Skin epidermis (tissue), 12 donors: ENCODE measurements at regions not wholly inside any gene's neighbourhood (a gene's known extent, or its start where the extent isn't known, plus 50 kb on each side); places are given as distances from the start of the nearest gene placed in this dataset.
"Not testable (repeated sequence)": the region's sequence is repeated elsewhere in the genome, so short reads cannot be mapped to it uniquely, and the experiment has no call there.

Source experiments
- H3K27ac ChIP-seq, 21 experiments: fragments of 200-600 bp; sonication (generic) in 11 of 21; one replicate each; pipeline ENCODE4 v1.5.0; 2020; ENCODE audit warnings: mild to moderate bottlenecking in 3 of 21, inconsistent platforms in 2 of 21, moderate library complexity in 2 of 21
- H3K4me3 ChIP-seq, 7 experiments: fragments of 200-600 bp; sonication (generic) in 2 of 7; one replicate each; pipeline ENCODE4 v1.5.0; 2020; ENCODE audit warnings: inconsistent platforms in 2 of 7, mild to moderate bottlenecking in 2 of 7, moderate library complexity in 1 of 7

DNA sequence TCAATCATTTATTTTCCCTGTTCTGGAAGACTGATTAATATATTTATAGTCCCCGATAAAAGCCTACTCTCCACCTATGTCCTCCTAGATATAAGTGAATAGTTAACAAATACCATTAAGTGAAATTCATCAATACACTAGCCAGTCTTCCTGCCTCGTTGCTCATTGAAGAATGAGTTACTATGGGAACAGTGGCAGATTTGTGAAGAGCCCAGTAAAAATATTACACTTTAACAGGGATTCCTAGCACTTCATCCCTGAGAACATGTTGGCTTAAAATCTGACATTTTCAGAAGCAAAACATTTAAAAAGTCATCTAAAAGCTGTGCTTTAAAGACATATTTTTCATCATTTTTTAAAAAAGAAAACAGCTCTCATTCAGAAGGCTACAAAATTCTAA lies 848.7 kb upstream of the NXPH2 start:
- Histone ChIP-seq H3K4me3 (no peak overlapping the region), H3K27ac (no peak overlapping the region)

DNA sequence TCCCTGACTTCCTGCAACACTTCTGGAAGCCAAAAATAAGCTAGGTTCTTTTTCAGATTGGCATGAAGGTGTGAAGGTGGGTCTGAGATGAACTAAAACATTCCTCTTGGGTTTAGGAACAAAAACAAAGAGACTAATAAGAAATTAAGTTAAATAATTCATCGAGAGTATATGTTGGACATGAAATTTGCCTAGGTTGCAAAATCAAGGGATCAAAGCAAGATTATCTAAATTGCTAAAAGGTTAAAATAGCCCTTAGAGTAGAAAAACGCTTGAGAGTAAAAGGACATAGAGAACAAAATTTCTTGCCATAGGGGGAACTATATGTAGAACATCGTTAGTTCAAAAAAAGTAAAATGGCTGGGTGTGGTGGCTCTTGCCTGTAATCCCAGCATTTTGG lies 845.9 kb upstream of the NXPH2 start:
- Histone ChIP-seq H3K4me3 (no peak overlapping the region), H3K27ac (no peak overlapping the region)

DNA sequence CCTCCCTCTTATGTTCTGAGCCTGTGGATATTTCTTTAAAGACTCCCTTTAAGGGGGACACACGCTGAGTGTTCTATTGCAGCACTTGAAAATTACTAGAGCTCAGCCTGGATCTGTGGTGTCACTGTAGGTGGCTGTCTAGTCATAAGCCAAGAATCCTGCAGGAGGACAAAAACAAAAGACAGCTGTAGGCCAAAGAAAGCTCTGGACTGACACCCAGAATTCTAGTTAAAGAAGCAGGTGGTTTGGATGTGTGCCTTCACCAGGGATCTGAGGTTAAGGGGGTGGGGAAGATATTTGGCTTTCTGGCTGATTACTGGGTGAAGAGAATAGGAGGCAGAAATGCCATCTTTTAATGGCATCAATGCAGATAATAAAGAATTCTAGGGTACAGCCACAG lies 842.5 kb upstream of the NXPH2 start:
- Histone ChIP-seq H3K27ac (no peak overlapping the region), H3K4me3 (no peak overlapping the region)

DNA sequence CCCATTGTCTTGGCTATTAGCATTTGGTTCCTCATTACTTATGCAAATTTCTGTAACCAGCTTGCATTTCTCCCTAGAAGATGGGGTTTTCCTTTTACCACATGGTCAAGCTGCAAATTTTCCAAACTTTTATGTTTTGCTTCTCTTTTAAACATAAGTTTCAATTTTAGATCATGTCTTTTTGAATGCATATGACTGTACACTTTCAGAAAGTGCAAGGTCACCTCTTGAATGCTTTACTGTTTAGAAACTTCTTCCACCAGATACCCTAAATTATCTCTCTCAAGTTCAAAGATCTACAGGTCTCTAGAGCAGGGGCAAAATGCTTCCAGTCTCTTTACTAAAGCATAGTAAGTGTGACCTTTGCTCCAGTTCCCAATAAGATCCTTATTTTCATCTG lies 837.6 kb upstream of the NXPH2 start:
- Histone ChIP-seq H3K27ac (no peak overlapping the region), H3K4me3 (no peak overlapping the region)

DNA sequence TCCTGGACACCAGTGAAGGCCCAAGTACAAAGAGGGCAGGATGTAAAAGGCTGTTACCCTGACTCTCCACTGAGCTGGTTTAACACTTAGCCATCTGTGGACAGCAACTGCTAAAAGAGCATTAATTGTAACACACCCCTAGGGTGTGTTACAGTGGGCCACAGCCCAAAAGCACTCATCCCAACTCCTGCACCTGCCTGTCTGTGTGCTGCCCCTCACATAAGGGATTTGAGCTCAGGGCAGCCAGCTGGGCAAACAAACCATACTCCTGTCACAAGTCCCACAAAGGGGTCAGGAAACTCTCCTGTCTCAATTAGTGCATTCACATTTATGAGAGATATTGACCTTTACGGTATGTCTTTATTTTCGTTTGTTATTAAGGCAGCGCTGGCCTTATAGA lies 833.1 kb upstream of the NXPH2 start:
- Histone ChIP-seq H3K27ac (no peak overlapping the region), H3K4me3 (no peak overlapping the region)

DNA sequence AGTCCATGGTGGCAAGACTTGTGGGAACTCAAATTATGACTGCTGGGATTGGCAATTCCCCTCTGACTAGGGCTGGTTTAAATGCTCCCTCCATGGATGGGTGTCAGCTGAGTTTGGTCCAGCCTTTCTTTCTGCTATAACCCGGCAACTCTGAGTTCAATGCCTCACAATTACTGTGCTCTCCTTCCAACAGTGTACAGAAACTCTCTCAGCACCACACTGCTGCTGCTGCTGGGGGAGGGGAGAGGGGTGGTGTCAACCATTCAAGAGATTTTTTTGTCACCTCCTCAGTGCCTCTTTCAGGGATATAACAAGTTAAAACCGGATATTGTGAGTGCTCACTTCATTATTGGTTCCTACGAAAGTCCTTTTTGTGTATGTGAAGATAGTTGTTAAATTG lies 830.3 kb upstream of the NXPH2 start:
- H3K4me3 ChIP-seq: no peak overlapping the region
- no peak overlapping the region for H3K27ac ChIP-seq

DNA sequence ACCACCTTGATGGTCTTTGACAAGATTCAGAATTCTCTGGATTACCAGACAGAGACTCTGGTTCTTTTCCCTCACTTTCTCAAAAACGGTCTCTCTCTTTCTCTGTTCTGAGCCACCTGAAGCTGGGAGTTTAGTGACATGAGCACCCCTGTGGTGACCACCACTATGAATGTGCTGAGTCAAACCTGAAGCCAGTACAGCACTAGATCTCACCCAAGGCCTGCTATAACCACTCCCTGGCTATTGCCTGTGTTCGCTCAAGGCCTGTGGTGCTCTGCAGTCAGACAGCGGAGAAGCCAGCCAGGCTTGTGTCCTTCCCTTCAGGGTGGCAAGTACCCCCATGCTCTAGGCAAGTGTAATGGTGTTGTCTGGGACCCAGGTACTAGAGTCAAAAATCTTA lies 828.9 kb upstream of the NXPH2 start:
- Histone ChIP-seq H3K27ac (no peak overlapping the region), H3K4me3 (no peak overlapping the region)

DNA sequence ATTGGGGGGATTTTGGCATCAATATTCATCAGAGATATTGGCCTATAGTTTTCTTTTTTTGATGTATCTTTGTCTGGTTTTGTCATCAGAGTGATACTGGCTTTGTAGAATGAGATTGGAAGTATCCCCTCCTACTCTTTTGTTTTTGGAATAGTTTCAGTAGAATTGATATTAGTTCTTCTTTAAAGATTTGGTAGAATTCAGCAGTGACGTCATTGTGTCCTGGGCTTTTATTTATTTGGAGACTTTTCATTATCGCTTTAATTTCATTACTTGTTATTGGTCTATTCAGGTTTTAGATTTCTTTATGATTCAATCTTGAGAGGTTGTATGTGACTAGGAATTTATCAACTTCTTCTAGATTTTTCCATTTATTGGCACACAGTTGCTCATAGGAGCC lies 825.5 kb upstream of the NXPH2 start:
- H3K27ac ChIP-seq: no peak overlapping the region
- H3K4me3 ChIP-seq: no peak overlapping the region

DNA sequence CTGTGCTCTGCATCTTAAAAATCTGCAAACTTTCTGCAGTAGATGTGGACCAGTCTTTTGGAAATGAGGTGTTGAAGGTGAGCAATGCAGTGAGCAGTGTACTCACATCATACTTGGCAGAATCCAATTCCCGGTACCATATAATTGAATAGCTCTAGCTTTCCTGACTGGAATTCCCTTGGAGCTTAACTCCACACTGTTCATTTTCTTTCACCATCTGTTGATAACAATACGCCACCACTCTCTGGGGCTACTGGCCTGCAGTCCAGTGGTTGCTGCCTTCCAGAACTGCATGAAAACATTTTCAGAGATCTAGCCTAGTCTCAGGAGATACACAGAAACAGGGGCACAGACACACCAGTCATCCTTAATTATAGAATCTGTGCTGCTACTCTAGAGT lies 820.0 kb upstream of the NXPH2 start:
- Histone ChIP-seq H3K27ac (no peak overlapping the region), H3K4me3 (no peak overlapping the region)

DNA sequence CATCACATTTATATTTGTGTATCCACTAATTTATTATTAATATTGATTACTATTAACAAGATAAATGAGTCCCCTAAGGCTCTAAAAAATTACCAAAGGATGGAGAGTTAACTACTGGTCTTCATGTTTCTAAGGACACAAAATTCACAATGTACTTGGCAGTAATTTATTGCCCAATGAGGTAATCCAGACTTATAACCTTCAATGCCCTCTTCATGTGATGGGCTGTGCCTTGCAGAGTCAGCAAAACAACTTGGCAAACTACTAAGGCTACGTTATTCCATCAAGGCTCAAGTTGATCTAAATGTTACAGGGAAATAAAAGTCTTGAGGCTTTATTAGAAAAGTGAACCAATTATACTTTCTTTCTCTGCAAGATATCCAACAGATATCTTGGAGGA lies 804.9 kb upstream of the NXPH2 start:
- H3K4me3 ChIP-seq: no peak overlapping the region
- H3K27ac ChIP-seq: no peak overlapping the region

DNA sequence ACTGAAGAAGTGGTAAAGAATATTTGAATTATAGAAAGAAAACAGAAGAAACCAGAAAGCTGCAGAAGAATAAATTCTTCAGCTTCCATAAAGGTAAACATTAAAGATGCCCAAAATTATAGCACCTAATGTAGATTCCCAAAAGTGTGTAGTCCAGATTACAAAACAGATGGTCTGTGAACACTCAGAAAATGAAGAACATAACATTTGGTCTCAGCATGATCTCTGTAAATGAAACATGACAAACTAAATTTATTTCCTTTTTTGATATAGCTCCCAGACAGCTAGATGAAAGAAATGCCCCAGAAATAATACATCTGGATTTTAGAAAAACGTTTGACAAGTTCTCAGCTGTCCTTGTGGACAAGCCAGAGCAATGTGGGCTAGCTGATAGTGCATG lies 794.2 kb upstream of the NXPH2 start:
- Histone ChIP-seq H3K4me3 (no peak overlapping the region), H3K27ac (no peak overlapping the region)

DNA sequence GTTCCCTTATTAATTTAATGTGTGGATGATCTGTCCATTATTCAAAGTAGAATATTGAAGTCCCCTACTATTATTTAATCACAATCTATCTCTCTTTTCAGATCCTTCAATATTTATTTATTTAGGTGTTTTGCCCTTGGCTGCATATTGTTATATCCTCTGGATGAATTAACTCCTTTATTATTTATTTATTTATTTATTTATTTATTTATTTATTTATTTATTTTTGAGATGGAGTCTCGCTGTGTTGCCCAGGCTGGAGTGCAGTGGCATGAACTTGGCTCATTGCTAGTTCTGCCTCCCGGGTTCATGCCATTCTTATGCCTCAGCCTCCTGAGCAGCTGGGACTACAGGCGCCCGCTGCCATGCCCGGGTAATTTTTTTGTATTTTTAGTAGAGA lies 776.6 kb upstream of the NXPH2 start:
- H3K27ac ChIP-seq: no peak overlapping the region
- no peak overlapping the region for H3K4me3 ChIP-seq

DNA sequence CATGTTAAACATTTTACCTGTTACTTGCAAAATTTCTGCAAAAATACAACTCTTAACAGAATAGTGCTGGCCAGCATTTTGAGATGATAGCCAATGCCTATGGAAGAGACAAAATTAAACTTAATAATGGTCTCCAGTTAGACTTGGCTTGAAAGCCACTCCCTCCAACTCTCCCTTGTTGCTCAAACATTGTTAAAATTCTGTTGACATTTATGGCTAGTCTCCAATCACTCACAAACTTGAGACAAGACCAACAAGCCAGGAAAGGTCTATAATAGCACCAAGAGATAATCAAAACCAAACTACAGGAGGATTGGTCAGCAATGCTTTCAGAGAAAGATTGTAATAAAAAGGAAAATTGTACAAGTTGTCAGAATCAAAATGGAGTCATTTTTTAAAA lies 770.7 kb upstream of the NXPH2 start:
- no peak overlapping the region for H3K27ac ChIP-seq

DNA sequence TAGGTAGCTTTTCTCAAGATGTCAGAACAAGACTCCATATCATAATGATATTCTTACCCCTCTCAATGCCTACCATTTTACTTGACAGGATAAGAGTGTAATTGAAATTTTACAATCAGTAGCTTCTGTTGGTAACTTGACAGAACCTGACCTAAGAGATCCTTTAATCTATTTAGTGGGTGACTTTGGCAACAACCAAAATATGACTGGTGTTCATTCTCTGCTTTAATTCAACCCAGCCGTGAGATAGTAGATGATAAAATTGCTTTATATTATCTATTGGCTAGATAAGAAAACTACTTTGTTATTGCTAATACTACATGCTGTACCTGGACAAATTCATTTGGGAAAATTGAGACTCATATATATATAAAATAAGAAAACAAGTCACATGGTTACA lies 770.2 kb upstream of the NXPH2 start:
- no peak overlapping the region for H3K27ac ChIP-seq

More for the DNA sequence above, 770.7 kb upstream of the NXPH2 start:
- H3K4me3 ChIP-seq: no peak overlapping the region

DNA sequence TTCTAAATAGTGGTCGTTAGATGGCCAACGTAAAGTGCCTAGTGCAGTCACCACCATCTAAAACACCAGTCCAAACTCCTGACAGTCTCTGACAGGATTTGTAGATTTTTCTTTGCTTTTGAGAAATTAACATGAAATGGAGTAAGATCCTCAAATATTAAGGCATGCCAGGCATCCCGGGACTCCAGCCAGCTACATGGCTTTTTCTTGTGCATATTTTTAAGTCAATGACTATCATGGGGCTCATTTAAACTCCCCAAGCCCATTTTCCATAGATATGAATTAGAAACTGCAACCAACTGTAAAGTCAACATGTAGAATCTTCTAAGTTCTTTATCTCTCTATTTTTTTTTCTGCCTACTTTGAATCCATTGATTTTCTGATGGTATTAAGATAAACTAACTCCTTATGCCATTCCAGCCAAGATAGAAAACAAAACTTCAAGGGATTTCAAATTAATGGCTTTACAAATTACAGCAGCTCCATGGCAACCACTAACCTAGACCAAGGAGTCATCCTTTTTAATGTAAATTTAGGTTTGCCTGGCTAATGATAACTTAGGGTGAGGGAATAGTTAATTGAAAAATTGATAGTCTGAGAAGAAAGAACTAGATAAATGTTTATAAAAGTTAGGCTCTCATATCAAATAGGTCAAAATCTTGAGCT lies 764.1 kb upstream of the NXPH2 start:
- no peak overlapping the region for H3K27ac ChIP-seq
- no peak overlapping the region for H3K4me3 ChIP-seq

More for the DNA sequence above, 770.2 kb upstream of the NXPH2 start:
- H3K4me3 ChIP-seq: no peak overlapping the region

DNA sequence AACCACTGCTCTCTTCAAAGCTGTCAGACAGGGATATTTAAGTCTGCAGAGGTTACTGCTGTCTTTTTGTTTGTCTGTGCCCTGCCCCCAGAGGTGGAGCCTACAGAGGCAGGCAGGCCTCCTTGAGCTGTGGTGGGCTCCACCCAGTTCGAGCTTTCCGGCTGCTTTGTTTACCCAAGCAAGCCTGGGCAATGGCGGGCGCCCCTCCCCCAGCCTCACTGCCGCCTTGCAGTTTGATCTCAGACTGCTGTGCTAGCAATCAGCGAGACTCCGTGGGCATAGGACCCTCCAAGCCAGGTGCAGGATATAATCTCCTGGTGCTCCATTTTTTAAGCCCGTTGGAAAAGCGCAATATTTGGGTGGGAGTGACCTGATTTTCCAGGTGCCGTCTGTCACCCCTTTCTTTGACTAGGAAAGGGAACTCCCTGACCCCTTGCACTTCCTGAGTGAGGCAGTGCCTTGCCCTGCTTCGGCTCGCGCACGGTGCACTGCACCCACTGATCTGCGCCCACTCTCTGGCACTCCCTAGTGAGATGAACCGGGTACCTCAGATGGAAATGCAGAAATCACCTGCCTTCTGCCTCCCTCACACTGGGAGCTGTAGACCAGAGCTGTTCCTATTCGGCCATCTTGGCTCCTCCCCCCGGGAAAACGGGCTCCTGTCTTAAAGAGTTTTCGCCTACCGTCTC lies 758.3 kb upstream of the NXPH2 start:
- H3K4me3 ChIP-seq, H3K27ac ChIP-seq: not testable (repeated sequence)

DNA sequence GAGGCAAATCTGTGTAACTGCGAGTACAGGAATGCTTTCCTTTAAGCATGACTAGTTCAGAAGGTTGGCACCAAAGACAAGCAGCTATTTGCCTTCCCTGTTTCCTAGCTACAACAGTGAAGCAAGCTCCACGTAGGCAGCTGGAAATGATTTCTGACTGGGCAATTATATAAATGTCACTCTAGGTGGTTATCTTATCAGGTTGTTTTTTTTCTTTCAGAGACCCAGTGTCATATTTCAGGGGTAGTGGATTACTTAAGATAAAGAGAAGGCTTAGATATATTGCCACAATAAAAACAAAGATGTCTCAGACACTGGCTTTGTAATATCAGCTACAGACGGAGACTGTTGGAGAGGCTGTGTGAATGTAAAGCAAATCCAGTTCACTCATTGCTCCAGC lies 748.9 kb upstream of the NXPH2 start:
- Histone ChIP-seq H3K4me3 (no peak overlapping the region), H3K27ac (no peak overlapping the region)

DNA sequence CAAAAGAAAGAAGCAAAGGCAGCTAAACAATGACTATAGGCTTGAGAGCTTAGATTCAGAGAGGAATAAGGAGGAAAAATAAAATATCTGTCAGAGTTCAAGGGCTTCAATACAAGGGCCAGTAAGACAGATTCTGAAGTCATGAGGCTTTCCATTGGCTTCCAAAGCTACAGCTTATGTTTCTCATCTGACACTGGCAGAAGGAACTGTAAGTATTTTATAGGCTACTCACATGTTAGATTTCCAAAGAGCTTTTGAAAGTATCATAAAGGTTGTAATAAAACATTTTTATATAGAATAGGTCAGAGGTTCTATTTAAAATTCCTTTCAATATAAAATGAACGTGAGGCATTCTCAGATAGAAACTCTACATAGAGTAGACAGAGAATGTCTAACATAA lies 746.6 kb upstream of the NXPH2 start:
- Histone ChIP-seq H3K27ac (no peak overlapping the region), H3K4me3 (no peak overlapping the region)

DNA sequence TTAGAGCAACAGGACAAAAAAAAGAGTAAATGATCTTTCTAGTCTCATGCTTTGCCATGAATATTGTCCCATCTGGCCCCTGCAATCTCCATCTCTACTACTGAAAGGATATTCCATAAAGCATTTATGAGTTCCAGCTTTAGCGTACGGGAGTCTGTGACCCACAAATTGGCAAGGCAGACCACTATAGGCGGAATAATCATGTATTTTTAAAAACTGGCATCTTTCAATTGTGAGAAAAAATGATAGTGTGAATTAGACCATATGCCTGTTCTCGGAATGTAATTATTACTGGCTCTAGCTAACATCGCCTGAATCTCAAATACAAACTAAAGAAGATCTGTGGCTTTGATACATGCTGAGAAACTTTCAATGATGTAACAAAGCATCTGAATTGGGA lies 738.1 kb upstream of the NXPH2 start:
- no peak overlapping the region for H3K4me3 ChIP-seq
- no peak overlapping the region for H3K27ac ChIP-seq

DNA sequence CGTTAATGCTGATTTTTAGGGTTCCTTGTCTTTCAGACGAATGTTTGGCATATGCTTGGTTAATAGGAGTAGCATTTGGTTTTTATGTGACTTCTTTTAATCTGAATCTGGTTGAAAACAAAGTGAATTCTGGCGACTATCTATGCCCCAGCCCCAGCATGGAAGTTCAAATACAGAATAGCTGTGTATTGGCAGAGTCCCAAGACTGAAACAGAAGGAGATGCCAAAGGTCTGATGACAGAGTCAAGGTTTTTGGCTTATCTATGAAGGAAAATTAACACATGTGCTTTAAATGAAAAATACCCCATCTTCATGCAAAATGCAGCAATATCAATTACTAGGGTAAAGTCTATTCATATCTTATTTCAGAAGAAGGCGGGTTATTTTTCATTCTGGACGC lies 734.8 kb upstream of the NXPH2 start:
- H3K27ac ChIP-seq: no peak overlapping the region
- no peak overlapping the region for H3K4me3 ChIP-seq

DNA sequence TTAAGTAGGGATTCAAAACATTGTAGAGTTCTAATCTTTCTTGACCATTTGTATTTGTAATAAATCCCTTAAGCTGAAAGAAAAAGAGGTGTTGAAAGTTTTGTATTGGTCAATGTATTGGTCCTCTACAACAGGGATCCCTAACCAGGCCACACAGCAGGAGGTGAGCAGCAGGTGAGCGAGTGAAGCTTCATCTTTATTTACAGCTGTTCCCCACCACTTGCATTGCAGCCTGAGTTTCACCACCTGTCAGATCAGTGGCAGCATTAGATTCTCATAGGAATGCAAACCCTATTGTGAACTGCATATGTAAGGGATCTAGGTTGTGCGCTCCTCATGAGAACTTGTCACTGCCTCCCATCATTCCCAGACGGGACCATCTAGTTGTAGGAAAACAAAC lies 715.7 kb upstream of the NXPH2 start:
- Histone ChIP-seq H3K4me3 (no peak overlapping the region), H3K27ac (no peak overlapping the region)

DNA sequence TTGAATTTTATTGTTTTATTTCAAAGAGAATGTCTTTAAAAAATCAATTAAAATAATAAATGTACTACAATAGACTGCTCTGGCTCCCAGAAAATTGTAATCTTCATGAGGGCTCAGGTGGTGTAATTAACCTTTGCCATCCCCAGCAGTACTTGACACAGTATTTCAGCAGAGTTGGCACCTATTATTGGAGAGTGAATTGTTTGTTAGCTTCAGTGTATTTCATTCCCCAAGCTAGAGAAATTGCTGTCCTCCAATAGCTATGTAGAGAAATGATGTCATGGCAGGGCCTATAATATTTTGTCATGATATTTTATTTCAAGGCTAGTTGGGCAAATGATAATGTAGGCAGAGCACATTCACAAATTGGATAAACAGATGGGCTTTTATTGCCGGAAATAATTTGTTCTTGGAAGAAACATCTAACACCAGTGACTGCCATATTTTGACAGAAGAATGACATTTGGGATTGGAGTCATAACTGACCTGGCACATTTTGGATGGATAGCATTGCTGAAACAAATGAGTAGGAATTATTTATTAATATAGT lies 712.0 kb upstream of the NXPH2 start:
- Histone ChIP-seq H3K4me3 (no peak overlapping the region), H3K27ac (no peak overlapping the region)
